ENCODE measurements at regions not wholly inside any gene's neighbourhood (a gene's known extent, or its start where the extent isn't known, plus 50 kb on each side); places are given as distances from the start of the nearest gene placed in this dataset.
"Not testable (repeated sequence)": the region's sequence is repeated elsewhere in the genome, so short reads cannot be mapped to it uniquely, and the experiment has no call there.

GRCh38 chr14:106233191-106233590, 706.8 kb downstream of the TMEM121 start:
- not testable (repeated sequence) for DNase-seq

GRCh38 chr14:106234525-106235254, 708.3 kb downstream of the TMEM121 start:
- peak; percentile 21 for DNase-seq

DNA sequence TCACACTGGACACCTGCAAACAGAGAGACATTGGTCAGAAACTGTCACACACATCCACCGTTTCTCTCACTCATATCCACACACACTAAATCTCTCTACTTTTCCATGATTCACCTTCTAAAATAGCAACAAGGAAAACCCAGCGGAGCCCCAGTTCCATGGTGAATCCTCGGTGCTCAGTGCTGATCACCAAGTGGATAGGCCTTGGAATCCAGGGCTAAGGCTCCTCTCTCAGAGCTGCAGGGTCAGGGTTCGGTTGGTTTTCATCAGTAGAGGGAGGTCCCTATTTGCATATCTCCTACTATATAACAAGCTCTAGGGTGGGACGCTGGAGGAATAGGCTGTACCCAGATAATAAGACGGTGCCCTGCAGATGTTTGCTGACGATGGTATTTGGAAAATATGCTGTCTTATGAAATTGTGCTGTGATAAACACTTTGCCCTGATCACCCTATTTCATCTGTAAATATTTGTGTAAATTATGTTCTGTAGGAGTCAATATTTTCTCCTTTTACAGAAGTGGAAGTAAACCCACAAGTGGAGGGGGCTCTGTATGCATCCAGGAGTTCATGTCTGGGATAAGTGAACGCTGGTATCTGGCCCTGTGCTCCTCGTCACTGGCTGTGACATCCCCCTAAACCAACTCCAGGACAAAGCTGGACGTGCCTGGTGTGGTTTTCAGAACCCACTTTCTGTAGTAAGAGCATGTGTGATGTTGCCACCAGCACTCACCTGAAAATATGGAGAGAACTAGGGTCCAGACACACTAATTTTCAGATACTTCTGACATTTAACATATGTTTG, 709.2 kb downstream of the TMEM121 start:
- DNase-seq: no peak

GRCh38 chr14:106248321-106249192, 722.2 kb downstream of the TMEM121 start:
- DNase-seq: no peak

- not testable (repeated sequence) for DNase-seq
Observed at GRCh38 chr14:106253995-106254394, 727.6 kb downstream of the TMEM121 start.

GRCh38 chr14:106257569-106257994, 731.2 kb downstream of the TMEM121 start:
- peak; percentile 90 for DNase-seq

DNA sequence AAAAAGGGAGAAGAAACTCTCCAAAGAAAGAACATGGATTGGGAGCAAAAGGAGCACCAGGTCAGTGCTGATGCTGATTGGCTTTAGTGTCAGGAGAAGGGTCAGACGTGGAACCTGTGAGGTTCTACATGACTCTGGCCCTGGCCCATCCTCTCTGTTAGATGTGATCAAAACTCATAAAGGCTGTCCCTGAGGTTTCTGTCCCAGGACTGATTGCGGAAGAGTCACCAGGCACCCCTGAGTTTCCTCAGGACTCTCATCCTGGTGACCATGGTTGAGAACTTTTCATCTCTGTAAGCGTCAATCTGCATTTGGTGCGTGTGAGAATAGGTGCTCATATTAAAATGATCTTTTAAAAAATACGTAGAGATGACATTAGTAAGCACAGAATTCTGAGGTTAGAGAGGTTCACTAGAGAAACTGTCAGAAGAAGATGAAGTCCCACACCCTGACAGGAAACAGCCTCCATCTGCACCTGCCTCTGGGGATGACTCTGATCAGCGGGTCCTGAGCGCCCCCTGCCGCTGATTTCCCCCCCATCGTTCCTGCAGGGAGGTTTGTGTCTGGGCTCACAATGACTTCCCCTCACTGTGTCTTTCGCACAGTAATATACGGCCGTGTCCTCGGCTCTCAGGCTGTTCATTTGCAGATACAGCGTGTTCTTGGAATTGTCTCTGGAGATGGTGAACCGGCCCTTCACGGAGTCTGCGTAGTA, 741.8 kb downstream of the TMEM121 start:
- DNase-seq: peak; percentile 93

- no peak for DNase-seq
Observed at GRCh38 chr14:106269029-106269428, 742.6 kb downstream of the TMEM121 start.

DNA sequence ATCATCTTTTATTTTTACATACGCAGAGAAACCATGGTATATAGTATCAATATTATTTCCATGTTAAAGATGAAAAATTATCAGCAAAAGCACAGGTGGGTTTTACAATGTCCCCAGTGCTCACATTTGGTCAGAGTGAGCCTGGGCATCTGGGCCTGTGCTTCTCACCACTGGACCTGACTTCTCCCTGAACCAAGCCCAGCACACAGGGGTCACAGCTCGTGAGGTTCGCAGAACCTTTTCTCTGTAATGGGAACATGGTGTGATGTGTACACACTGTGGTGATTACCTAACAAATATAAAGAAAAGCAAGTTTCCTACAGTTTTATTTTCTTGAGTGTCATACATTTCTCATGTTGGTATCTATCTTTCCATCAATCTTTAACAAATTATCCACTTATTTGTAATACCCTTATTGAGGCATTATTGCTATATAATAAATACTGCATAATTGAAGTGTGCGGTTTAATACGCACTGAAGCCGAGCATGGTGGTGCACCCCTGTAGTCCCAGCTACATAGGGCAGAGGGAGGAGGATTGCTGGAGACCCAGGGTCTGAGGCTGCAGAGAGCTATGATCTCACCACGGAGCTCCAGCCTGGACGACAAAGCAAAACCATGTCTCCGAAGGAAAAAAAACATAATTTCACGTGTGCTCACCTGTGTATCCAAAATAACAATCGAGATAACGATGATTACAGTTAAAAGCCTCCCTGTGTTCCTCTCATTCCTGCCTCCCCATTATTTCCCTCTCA, 743.2 kb downstream of the TMEM121 start:
- DNase-seq: no peak

DNA sequence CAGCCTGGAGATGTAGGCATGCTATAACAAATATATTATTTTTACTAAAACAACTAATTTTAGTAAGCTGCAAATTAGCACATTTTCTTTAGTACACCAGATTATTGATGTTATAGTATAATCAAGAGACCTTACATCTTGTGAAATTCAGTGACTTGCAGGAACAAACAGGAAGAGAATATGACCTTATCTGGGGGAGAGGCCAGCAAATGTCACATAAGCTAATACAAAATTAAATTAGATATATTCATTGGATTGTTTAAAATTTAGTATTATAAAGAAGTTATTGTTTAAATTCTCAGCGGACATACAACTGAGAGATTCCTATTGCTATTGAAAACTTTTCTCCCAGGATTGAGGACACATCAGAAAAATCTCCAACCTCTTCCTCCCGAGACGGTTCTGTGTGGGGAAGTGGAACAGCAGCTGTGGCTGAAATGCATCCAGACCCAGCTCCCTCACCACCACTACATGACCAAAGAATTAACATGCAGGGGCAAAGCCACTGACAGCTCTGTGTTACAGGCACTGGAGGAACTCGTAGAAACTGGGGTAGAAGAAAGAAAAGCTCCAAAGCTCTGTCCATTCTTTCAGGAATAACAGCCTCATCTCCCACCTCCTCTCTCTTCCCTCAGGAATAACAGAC, 744.2 kb downstream of the TMEM121 start:
- DNase-seq: not testable (repeated sequence)

GRCh38 chr14:106276326-106277267, 750.2 kb downstream of the TMEM121 start:
- peak; percentile 67 for DNase-seq

- peak; percentile 48 for DNase-seq
Observed at GRCh38 chr14:106277503-106277902, 751.1 kb downstream of the TMEM121 start.

GRCh38 chr14:106280876-106281275, 754.5 kb downstream of the TMEM121 start:
- no peak for DNase-seq

GRCh38 chr14:106286697-106287290, 760.4 kb downstream of the TMEM121 start:
- peak; percentile 32 for DNase-seq

DNA sequence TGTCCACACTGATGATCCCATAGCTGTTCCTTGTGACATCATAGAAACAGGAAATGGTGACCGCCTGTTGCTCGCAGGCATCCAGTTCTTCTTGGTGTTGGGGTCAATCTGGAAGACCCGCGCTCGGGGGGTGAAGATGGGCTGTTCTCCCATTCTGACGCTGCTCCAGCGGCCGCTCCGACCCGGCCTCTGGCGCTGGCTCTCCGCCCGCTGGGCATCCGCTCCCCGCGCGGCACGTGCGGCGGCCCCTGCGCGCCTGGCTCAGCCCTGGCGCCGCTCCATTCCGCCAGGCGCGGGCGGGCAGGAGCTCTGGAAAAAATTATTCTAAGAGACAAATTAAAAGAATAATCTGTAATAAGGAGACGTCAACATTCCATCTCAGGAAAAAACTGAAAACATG, 761.1 kb downstream of the TMEM121 start:
- no peak for DNase-seq

DNA sequence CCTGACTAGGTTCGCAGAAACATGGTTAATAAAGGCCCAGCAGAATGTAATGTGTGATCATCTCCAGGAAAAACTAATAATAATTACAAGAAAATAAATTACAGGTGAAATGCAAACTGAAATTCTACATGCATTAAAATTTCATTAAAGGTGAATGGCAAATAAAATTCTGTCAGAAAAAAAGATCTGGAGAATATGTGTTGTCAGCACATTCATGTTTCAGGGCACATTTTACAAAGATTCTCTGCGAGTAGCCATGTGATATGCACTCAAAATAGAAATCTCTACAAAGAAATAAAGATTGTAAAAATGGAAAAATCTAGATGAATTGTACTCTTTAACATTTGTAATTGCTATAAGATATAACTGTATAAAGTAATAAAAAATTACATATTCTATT, 765.2 kb downstream of the TMEM121 start:
- DNase-seq: no peak

DNA sequence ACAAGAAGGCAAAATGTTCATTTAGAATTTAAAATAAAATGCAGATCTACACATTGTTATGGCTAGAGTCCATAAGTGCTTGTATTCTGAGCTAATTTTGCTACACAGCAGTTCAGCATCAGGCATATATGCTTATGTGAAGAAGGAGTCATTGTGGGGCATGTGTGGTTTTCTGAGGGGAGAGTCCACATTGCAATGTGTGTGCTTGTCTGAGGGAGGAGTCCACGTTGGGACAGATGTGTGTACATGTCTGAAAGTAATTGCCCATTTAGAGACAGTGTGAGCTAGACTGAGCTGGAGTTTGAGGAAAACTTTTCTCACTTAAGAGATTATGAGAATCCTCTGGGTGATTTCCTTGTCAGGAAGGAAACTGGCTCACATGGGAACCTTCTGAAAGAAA, 767.9 kb downstream of the TMEM121 start:
- DNase-seq: no peak

- DNase-seq: not testable (repeated sequence)
Observed at GRCh38 chr14:106300951-106301510, 774.6 kb downstream of the TMEM121 start.

DNA sequence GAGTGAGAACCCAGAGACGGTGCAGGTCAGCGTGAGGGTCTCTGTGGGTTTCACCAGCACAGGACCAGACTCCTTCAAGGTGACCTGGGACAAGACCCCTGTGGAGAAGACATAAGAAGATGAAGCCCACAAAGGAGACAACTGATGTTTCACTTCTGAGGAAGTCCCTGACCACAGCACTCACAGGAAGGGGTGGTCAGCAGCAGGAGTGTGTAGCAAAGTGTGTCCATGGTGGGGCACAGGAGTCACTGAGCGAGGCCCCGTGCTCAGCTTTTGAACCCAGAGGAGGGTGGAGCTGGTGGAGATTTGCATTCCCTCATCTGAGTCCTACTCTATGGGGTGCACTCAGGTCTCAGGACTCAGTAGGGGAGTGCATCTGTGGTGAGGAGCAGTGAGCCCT, 775.2 kb downstream of the TMEM121 start:
- not testable (repeated sequence) for DNase-seq

Measured in activated CD4-positive, alpha-beta T cell treated with anti-CD3 and anti-CD28 coated beads, Interleukin-2, Interleukin-6, amounts not matched to agents 100 ng/mL and 50 ng/mL, durations not matched to agents 16 hours and 8 hours (primary cell).